Gastrocnemius medialis (tissue), 4 donors: ENCODE measurements at regions not wholly inside any gene's neighbourhood (a gene's known extent, or its start where the extent isn't known, plus 50 kb on each side); places are given as distances from the start of the nearest gene placed in this dataset.
A peak's percentile ranks its signal among the peaks of the same experiment; 100 is the strongest.

Experiments
- ATAC-seq, 2 donors: fragments of 150-250 bp; one replicate each; pipeline ENCODE4 v1.9.1; 2016
- DNase-seq, 2 donors: peaks; one replicate each; pipeline ENCODE4 v3.0.0-alpha.2; 2019
- H3K27ac ChIP-seq, 4 donors: fragments of 200-600 bp; sonication (generic); 1 replicate in 1 of 4; 2 replicates in 3 of 4; pipeline ENCODE4 v1.5.1; 2016 to 2018; ENCODE audit warnings: mild to moderate bottlenecking in 2 of 4, moderate library complexity in 1 of 4
- H3K27me3 ChIP-seq, 3 donors: fragments of 200-600 bp; sonication (generic) in 2 of 3; 1 replicate in 1 of 3; 2 replicates in 2 of 3; pipeline versions ENCODE4 v1.5.1 to v1.6.0; 2016 to 2019; ENCODE audit warnings: mild to moderate bottlenecking in 1 of 3, moderate library complexity in 1 of 3
- H3K36me3 ChIP-seq, 2 donors: fragments of 200-600 bp; sonication (generic) in 1 of 2; one replicate each; pipeline ENCODE4 v1.5.1; 2017 to 2018
- H3K4me1 ChIP-seq, 2 donors: fragments of 200-600 bp; sonication (generic) in 1 of 2; one replicate each; pipeline ENCODE4 v1.5.1; 2016 to 2017; ENCODE audit warnings: mild to moderate bottlenecking in 2 of 2
- H3K4me3 ChIP-seq, 4 donors: fragments of 200-600 bp; sonication (generic) in 3 of 4; 1 replicate in 1 of 4; 2 replicates in 3 of 4; pipeline ENCODE4 v1.5.1; 2016 to 2019; ENCODE audit warnings: mild to moderate bottlenecking in 2 of 4
- H3K9me3 ChIP-seq, 3 donors: fragments of 200-600 bp; sonication (generic) in 2 of 3; 1 replicate in 1 of 3; 2 replicates in 2 of 3; pipeline ENCODE4 v1.5.1; 2016 to 2019
- POLR2A ChIP-seq, 2 donors: fragments of 450-650 bp; IDR thresholded peaks; one replicate each; pipeline ENCODE4 v1.6.1; 2017; ENCODE audit warnings: antibody characterized with exemption in 2 of 2, mild to moderate bottlenecking in 2 of 2, moderate library complexity in 2 of 2
- in situ Hi-C, 4 donors: fragments of 200-750 bp; cut with MboI; loops; one replicate each; pipeline versions ENCODE4 v1.15.0 to v1.8.0; 2017; ENCODE audit warnings: low sequenced_read_pairs in 4 of 4
- intact Hi-C: fragments of 100-400 bp; cut with DNase I; formaldehyde crosslinking; loops from one replicate; pipeline ENCODE4 v1.15.1; 2023; ENCODE audit warnings: low total_unique reads
- TF ChIP-seq, protein P1 (sequence below), 5 experiments: fragments of 450-650 bp in 3 of 5; fragments of 200-600 bp in 2 of 5; sonication (generic) in 2 of 5; IDR thresholded peaks in 4 of 5; conservative IDR thresholded peaks in 1 of 5; 1 replicate in 4 of 5; 2 replicates in 1 of 5; pipeline ENCODE4 v1.5.1; 2016 to 2019; ENCODE audit warnings: antibody characterized with exemption in 5 of 5, mild to moderate bottlenecking in 3 of 5, moderate library complexity in 3 of 5

DNA sequence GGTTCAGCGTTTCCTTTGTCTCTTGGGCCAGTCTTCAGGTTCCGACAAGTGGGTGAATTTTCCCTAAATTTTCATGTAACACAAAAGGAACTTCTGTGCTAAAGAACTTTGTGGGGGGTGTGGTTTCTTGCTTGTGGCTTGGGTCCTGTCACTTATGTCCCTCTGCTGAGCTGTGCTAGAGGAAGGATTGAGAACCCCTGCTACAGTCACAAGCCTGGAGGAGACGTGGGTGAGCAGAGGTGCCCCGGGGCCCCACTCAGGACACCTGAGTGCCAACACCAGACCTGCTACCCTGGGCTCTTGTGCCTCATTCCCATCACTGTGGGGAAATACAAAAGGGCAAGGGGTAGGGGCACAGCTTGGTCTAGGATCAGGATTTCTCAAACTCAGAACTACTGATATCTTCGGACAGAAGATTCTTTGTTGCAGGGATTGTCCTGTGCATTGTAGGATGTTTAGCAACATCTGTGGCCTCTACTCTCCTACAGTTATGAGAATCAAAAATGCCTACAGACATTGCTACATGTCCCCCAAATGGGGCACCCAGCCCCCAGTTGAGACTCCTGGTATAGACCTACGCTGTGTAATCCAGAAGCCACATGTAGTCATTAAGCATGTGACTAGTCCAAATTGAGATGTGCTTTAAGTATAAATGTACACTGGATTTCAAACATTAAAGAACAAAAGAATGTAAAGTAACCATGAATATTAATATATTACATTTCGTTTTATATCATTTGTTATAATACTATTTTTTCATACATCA, 128.7 kb downstream of the LY86 start:
- Histone ChIP-seq H3K36me3 (no peaks in the 10 kb centered on the region), H3K4me3 (no peak overlapping the region), H3K27me3 (no peaks in the 10 kb centered on the region), H3K27ac (peak overlapping the region in 2 of 4 donors; percentile 18 to 49), H3K4me1 (peaks cover 4 to 9% of the 10 kb centered on the region in 2 donors), H3K9me3 (no peaks in the 10 kb centered on the region)
- DNase-seq, result no peak
- ATAC-seq, result no peak
- TF ChIP-seq, protein P1, sequence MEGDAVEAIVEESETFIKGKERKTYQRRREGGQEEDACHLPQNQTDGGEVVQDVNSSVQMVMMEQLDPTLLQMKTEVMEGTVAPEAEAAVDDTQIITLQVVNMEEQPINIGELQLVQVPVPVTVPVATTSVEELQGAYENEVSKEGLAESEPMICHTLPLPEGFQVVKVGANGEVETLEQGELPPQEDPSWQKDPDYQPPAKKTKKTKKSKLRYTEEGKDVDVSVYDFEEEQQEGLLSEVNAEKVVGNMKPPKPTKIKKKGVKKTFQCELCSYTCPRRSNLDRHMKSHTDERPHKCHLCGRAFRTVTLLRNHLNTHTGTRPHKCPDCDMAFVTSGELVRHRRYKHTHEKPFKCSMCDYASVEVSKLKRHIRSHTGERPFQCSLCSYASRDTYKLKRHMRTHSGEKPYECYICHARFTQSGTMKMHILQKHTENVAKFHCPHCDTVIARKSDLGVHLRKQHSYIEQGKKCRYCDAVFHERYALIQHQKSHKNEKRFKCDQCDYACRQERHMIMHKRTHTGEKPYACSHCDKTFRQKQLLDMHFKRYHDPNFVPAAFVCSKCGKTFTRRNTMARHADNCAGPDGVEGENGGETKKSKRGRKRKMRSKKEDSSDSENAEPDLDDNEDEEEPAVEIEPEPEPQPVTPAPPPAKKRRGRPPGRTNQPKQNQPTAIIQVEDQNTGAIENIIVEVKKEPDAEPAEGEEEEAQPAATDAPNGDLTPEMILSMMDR (IDR thresholded peaks at IDR 0.05 in 4 of 5, conservative IDR thresholded peaks at IDR 0.05 in 1 of 5), result no peak
- no peak for TF ChIP-seq POLR2A (IDR thresholded peaks at IDR 0.05)
- in situ Hi-C loops (no loop called here), intact Hi-C loops (no loop called here)

DNA sequence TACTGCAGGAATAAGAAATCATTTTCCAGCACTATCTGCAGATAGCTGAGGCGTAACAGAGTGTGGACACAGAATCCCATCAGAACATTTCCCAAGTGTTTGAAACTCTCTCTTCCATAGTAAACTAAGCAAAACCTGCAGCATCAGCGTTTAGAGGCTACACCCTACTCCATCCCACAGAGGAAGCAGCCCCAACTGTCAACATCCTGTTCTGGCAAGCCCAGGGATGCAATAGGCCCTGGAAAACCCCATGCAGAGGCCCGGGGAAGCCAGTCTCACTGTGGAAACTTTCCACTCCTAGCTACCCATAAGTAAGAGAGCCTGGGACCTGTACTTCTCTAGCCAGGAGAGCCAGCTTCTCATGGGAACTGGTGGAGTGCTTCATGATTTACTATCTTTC, 129.4 kb downstream of the LY86 start:
- Histone ChIP-seq H3K27ac (peak overlapping the region in 3 of 4 donors; percentile 49 to 66 (median 53)), H3K9me3 (no peaks in the 10 kb centered on the region), H3K36me3 (no peaks in the 10 kb centered on the region), H3K27me3 (no peaks in the 10 kb centered on the region), H3K4me3 (no peak overlapping the region), H3K4me1 (peaks cover 0 to 7% of the 10 kb centered on the region in 2 donors)
- peak in 1 of 2 donors; percentile 34 for DNase-seq
- in situ Hi-C loops (no loop called here), intact Hi-C loops (no loop called here)
- TF ChIP-seq, protein P1 (IDR thresholded peaks at IDR 0.05 in 4 of 5, conservative IDR thresholded peaks at IDR 0.05 in 1 of 5), result no peak
- no peak for TF ChIP-seq POLR2A (IDR thresholded peaks at IDR 0.05)
- ATAC-seq, result peak; percentile 39 to 58

DNA sequence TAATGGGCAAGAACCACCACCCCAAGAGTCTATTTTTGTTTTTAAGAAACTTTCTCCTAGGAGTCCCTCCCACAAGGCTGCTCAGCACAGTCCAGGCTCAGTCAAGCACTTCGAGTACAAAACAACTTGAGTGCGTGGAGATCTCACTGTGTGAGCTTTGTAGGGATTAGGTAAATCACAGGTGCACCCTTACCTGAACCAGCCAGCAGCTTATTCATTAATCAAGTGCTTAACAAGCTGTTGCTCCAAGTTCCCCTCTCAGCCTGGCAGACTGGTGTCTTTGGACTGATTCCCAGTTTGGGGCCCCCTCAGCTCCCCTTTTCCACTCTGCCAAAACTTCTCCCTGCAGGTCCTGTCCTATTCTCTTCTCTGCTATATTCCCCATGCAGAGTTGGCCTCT, 133.1 kb downstream of the LY86 start:
- Histone ChIP-seq H3K27ac (no peak overlapping the region), H3K4me3 (no peak overlapping the region), H3K4me1 (peaks cover 18 to 19% of the 10 kb centered on the region in 2 donors), H3K36me3 (no peaks in the 10 kb centered on the region), H3K9me3 (no peaks in the 10 kb centered on the region), H3K27me3 (no peaks in the 10 kb centered on the region)
- DNase-seq (no peak), ATAC-seq (no peak)
- intact Hi-C loops (loop anchor here (5.0 kb wide), 1 partner anchor 591 kb away; the partner anchor contains the start of gene SSR1), in situ Hi-C loops (loop anchor here in 2 of 4 donors (5.0 to 10.0 kb wide), 2 partner anchors 521 to 523 kb away; no protein-coding TSS in a partner anchor)
- TF ChIP-seq, protein P1 (IDR thresholded peaks at IDR 0.05 in 4 of 5, conservative IDR thresholded peaks at IDR 0.05 in 1 of 5), result no peak
- no peak for TF ChIP-seq POLR2A (IDR thresholded peaks at IDR 0.05)

DNA sequence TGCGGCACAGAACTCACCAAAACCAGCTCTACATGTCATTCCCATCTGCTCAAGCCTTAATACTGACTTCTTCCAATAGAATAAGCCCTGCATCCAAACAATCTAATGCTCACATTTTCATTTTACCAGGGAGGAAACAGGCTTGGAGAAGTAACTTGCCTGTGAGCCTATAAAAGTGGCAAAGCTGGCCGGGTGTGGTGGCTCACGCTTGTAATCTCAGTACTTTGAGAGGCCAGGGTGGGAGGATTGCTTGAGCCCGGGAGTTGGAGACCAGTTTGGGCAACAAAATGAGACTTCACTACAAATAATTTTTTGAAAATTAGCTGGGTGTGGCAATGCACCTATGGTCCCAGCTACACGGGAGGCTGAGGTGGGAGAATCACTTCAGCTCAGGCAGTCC, 133.7 kb downstream of the LY86 start:
- in situ Hi-C loops (loop anchor here in 2 of 4 donors (5.0 to 10.0 kb wide), 2 partner anchors 520 to 523 kb away; no protein-coding TSS in a partner anchor), intact Hi-C loops (loop anchor here (5.0 kb wide), 1 partner anchor 590 kb away; the partner anchor contains the start of gene SSR1)
- Histone ChIP-seq H3K27ac (no peak overlapping the region), H3K4me3 (no peak overlapping the region), H3K4me1 (peaks cover 18 to 19% of the 10 kb centered on the region in 2 donors), H3K9me3 (no peaks in the 10 kb centered on the region), H3K27me3 (no peaks in the 10 kb centered on the region), H3K36me3 (no peaks in the 10 kb centered on the region)
- no peak for DNase-seq
- ATAC-seq, result no peak
- TF ChIP-seq, protein P1 (IDR thresholded peaks at IDR 0.05 in 4 of 5, conservative IDR thresholded peaks at IDR 0.05 in 1 of 5), result no peak
- TF ChIP-seq POLR2A (IDR thresholded peaks at IDR 0.05), result no peak
